Stimulated activated naive CD8-positive, alpha-beta T cell treated with anti-CD3 and anti-CD28 coated beads, Interleukin-15, Interleukin-2, amounts not matched to agents 100 ng/mL and 50 ng/mL, for 24 hours (primary cell): ENCODE measurements at regions not wholly inside any gene's neighbourhood (a gene's known extent, or its start where the extent isn't known, plus 50 kb on each side); places are given as distances from the start of the nearest gene placed in this dataset.

Experiments used
- H3K27ac Mint-ChIP-seq: one replicate; pipeline ENCODE4 v1.8.0; 2021; ENCODE audit warnings: mild to moderate bottlenecking, mixed read lengths
- H3K27me3 Mint-ChIP-seq: one replicate; pipeline ENCODE4 v1.8.0; 2021; ENCODE audit warnings: mixed read lengths
- H3K36me3 Mint-ChIP-seq: one replicate; pipeline ENCODE4 v1.8.0; 2021; ENCODE audit warnings: low read depth, mixed read lengths
- H3K4me1 Mint-ChIP-seq: one replicate; pipeline ENCODE4 v1.8.0; 2021; ENCODE audit warnings: low read depth, mixed read lengths
- H3K4me3 Mint-ChIP-seq: one replicate; pipeline ENCODE4 v1.8.0; 2021; ENCODE audit warnings: mild to moderate bottlenecking, mixed read lengths
- H3K9me3 Mint-ChIP-seq: one replicate; pipeline ENCODE4 v1.8.0; 2021; ENCODE audit warnings: mixed read lengths

DNA sequence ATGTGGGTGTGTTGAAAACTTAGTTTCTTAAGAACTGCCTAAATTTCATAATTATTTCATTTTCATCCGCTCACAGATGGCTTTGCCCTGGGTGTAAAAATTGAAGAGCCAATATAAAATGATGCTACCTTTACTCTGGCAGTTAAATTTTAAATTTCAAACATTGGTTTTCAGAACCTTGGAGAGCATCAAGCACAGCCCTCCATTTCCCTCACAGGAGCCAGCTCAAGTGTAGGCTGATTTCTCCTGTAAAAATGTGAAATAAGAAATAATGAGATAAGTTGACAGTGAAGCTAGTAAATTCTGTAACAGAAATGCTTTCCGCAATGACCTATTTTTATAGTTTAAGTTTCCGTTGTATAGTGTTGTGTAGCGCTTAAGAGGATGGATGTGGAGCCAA, 53.9 kb upstream of the AKT3 start:
- H3K27ac Mint-ChIP-seq, result no peak overlapping the region
- no peaks in the 10 kb centered on the region for H3K9me3 Mint-ChIP-seq
- H3K27me3 Mint-ChIP-seq, result peaks cover 16% of the 10 kb centered on the region
- no peaks in the 10 kb centered on the region for H3K36me3 Mint-ChIP-seq
- no peaks in the 10 kb centered on the region for H3K4me1 Mint-ChIP-seq
- H3K4me3 Mint-ChIP-seq, result no peak overlapping the region

DNA sequence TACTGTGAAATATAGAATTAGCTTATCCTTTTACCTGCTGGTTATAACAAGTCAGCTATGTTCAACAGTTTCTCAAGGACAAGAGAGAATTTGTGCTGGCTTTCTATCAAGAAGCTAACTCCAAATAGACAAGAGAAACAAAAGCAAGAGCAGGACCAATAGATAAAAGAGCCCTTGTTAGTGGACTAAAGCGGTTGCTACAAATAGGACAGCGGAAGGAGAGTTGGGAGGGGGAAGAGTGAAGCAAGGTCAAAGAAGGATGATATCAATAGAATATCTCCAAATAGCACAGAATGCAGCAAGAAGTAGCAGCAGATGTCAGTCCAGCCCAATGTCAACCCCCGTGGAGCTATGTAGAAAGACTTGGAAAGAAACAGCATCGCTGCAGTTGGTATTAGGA, 53.0 kb upstream of the AKT3 start:
- H3K4me3 Mint-ChIP-seq, result no peak overlapping the region
- H3K36me3 Mint-ChIP-seq, result no peaks in the 10 kb centered on the region
- H3K27ac Mint-ChIP-seq, result no peak overlapping the region
- H3K9me3 Mint-ChIP-seq, result no peaks in the 10 kb centered on the region
- H3K4me1 Mint-ChIP-seq, result no peaks in the 10 kb centered on the region
- H3K27me3 Mint-ChIP-seq, result peaks cover 19% of the 10 kb centered on the region

DNA sequence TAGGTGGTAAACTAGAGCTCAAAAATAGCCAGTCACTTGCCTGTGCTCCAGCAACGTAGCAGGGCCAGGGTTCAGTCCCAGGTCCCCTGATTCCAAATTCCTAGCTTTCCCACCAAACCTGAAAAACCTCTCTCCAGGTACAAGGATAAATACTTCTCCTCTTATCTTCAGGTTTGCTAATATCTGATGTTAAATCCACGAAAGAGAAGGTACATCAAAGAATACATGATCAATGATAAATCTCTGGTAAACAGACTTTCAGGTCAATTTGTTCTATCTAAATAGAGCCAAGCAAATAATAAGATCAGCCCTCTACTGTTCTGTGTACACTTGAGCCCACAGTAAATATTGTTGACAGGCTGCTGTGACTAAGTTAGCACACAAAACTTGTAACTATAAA, 52.1 kb upstream of the AKT3 start:
- Mint-ChIP-seq H3K4me1 (no peaks in the 10 kb centered on the region), H3K36me3 (no peaks in the 10 kb centered on the region), H3K27me3 (peaks cover 22% of the 10 kb centered on the region), H3K9me3 (no peaks in the 10 kb centered on the region), H3K27ac (no peak overlapping the region), H3K4me3 (no peak overlapping the region)
